Tibial nerve (tissue), 4 donors: ENCODE measurements at regions not wholly inside any gene's neighbourhood (a gene's known extent, or its start where the extent isn't known, plus 50 kb on each side); places are given as distances from the start of the nearest gene placed in this dataset.

Experiments used
- CTCF ChIP-seq, 5 experiments: fragments of 200-600 bp in 3 of 5; fragments of 450-650 bp in 2 of 5; sonication (generic) in 3 of 5; IDR thresholded peaks; one replicate each; pipeline ENCODE4 v1.5.1; 2016 to 2019; ENCODE audit warnings: antibody characterized with exemption in 5 of 5, mild to moderate bottlenecking in 3 of 5, moderate library complexity in 2 of 5
- EP300 ChIP-seq, 2 donors: sonication (generic); formaldehyde crosslinking; IDR thresholded peaks; one replicate each; pipeline ENCODE4 v1.6.1; 2017; ENCODE audit warnings: antibody characterized with exemption in 2 of 2, mild to moderate bottlenecking in 1 of 2
- POLR2A ChIP-seq, 2 donors: fragments of 450-650 bp; IDR thresholded peaks; one replicate each; pipeline ENCODE4 v1.6.1; 2017; ENCODE audit warnings: antibody characterized with exemption in 2 of 2, mild to moderate bottlenecking in 2 of 2, moderate library complexity in 2 of 2

- TF ChIP-seq CTCF (IDR thresholded peaks at IDR 0.05) (no peak), POLR2A (IDR thresholded peaks at IDR 0.05) (no peak), EP300 (IDR thresholded peaks at IDR 0.05) (no peak)
Observed at GRCh38 chr5:39476843-39477220, 52.1 kb upstream of the DAB2 start.
